Endothelial cell of umbilical vein (primary cell): ENCODE measurements at regions not wholly inside any gene's neighbourhood (a gene's known extent, or its start where the extent isn't known, plus 50 kb on each side); places are given as distances from the start of the nearest gene placed in this dataset.

Source experiments
- BruUV-seq: library from RNA; stranded (reverse); fragments of 400-500 nt; replicated peaks from 2 replicates; lab custom pipeline; 2021; lab: Mats Ljungman, UMichigan
- CTCF ChIA-PET: fragments of 300-600, 350-600 bp; sonication (Branson Sonifier 250); formaldehyde crosslinking; loops from one replicate; lab custom pipeline; 2021; ENCODE audit warnings: antibody characterized with exemption, inconsistent platforms; lab: Charles Lee
- POLR2A ChIA-PET: fragments of 300-600, 350-600 bp; sonication (Branson Sonifier 250); formaldehyde crosslinking; loops from one replicate; lab custom pipeline; 2021; ENCODE audit warnings: antibody characterized with exemption, inconsistent platforms; lab: Charles Lee
- DNase-seq: peaks from one replicate; pipeline ENCODE4 v3.0.0-alpha.2; 2011; ENCODE audit warnings: low read depth, low spot score
- FAIRE-seq: peaks from 2 replicates; lab custom pipeline; 2011; peaks lifted over from hg19 to GRCh38; lab: Jason Lieb, UNC
- H2AFZ ChIP-seq: 2 replicates; pipeline ENCODE4 v1.6.0; 2012; ENCODE audit warnings: low read depth, low read length, control low read depth, inconsistent platforms
- H3K27ac ChIP-seq: 2 replicates; pipeline ENCODE4 v1.5.1; 2011; ENCODE audit warnings: low read depth, mild to moderate bottlenecking, control low read depth, low read length, moderate library complexity; ENCODE audit not compliant: insufficient read depth
- H3K27me3 ChIP-seq, 2 experiments: 2 replicates each; pipeline versions ENCODE4 v1.6.0 to v1.6.1; 2011; ENCODE audit warnings: low read length in 2 of 2, mixed read lengths in 1 of 2; ENCODE audit not compliant: control insufficient read depth in 2 of 2, insufficient read depth in 2 of 2
- H3K36me3 ChIP-seq, 2 experiments: 2 replicates in 1 of 2; 3 replicates in 1 of 2; pipeline ENCODE4 v1.5.1; 2011; ENCODE audit warnings: low read length in 2 of 2, mild to moderate bottlenecking in 1 of 2, moderate library complexity in 1 of 2; ENCODE audit not compliant: control insufficient read depth in 2 of 2, insufficient read depth in 2 of 2; ENCODE audit errors: extremely low read depth in 1 of 2
- H3K4me1 ChIP-seq: 3 replicates; pipeline ENCODE4 v1.5.1; 2011; ENCODE audit warnings: mild to moderate bottlenecking, low read length; ENCODE audit not compliant: control insufficient read depth, insufficient read depth; ENCODE audit errors: extremely low read depth
- H3K4me2 ChIP-seq: 2 replicates; pipeline ENCODE4 v1.6.1; 2011; ENCODE audit warnings: low read length, control low read depth, mixed read lengths; ENCODE audit not compliant: insufficient read depth
- H3K4me3 ChIP-seq, 3 experiments: fragments of 200-600 bp in 1 of 3; sonication (generic), shearing (Covaris generic) in 1 of 3; replicated peaks in 1 of 3; 2 replicates each; pipeline ENCODE4 v1.5.1; 2011 to 2016; ENCODE audit warnings: control low read depth in 3 of 3, low read length in 3 of 3, mild to moderate bottlenecking in 2 of 3, inconsistent platforms in 1 of 3, low read depth in 1 of 3, moderate library complexity in 1 of 3; ENCODE audit not compliant: insufficient read depth in 1 of 3
- H3K79me2 ChIP-seq: 2 replicates; pipeline ENCODE4 v1.6.0; 2012; ENCODE audit warnings: low read length, inconsistent platforms; ENCODE audit not compliant: control insufficient read depth, insufficient read depth
- H3K9ac ChIP-seq: replicated peaks from 2 replicates; pipeline ENCODE3; 2011; ENCODE audit warnings: low read length, control low read depth; ENCODE audit not compliant: insufficient read depth; ENCODE audit errors: extremely low read depth
- H3K9me1 ChIP-seq: replicated peaks from 3 replicates; pipeline ENCODE4 v1.6.0; 2011; ENCODE audit warnings: mild to moderate bottlenecking, low read length; ENCODE audit not compliant: control insufficient read depth, insufficient read depth; ENCODE audit errors: extremely low read depth
- H3K9me3 ChIP-seq: replicated peaks from 2 replicates; pipeline ENCODE4 v1.5.1; 2012; ENCODE audit warnings: low read length, inconsistent platforms; ENCODE audit not compliant: control insufficient read depth, insufficient read depth
- H4K20me1 ChIP-seq: replicated peaks from 2 replicates; pipeline ENCODE3; 2011; ENCODE audit warnings: mild to moderate bottlenecking, low read length; ENCODE audit not compliant: control insufficient read depth, insufficient read depth; ENCODE audit errors: extremely low read depth
- CTCF ChIP-seq, 2 donors: IDR thresholded peaks; 1 replicate in 1 of 2; 2 replicates in 1 of 2; pipeline ENCODE4 v1.5.1; 2011; ENCODE audit warnings: low read length in 2 of 2, mild to moderate bottlenecking in 2 of 2, moderate library complexity in 2 of 2, control low read depth in 1 of 2, inconsistent platforms in 1 of 2, low read depth in 1 of 2; ENCODE audit not compliant: insufficient read depth in 1 of 2; ENCODE audit errors: extremely low read depth in 1 of 2
- EZH2 ChIP-seq: IDR thresholded peaks from 2 replicates; pipeline ENCODE4 v1.6.1; 2012; ENCODE audit warnings: borderline replicate concordance, low read depth, mild to moderate bottlenecking, moderate library complexity, low read length, inconsistent platforms; ENCODE audit not compliant: severe bottlenecking
- GATA2 ChIP-seq: IDR thresholded peaks from 2 replicates; pipeline ENCODE4 v1.7.0; 2011; ENCODE audit warnings: low read depth, mild to moderate bottlenecking, moderate library complexity, mixed read lengths, low read length; ENCODE audit not compliant: insufficient read length, insufficient read depth
- MAX ChIP-seq: IDR thresholded peaks from 2 replicates; pipeline ENCODE4 v1.6.1; 2011; ENCODE audit not compliant: insufficient read depth, insufficient read length
- MYC ChIP-seq: IDR thresholded peaks from one replicate; pipeline ENCODE4 v1.6.1; 2011; ENCODE audit warnings: mild to moderate bottlenecking, low read depth, low read length
- POLR2A ChIP-seq: IDR thresholded peaks from 2 replicates; pipeline ENCODE4 v1.6.1; 2012; ENCODE audit warnings: low read depth, mild to moderate bottlenecking, control low read depth, low read length
- POLR2AphosphoS5 ChIP-seq: IDR thresholded peaks from 2 replicates; pipeline ENCODE4 v1.6.1; 2012; ENCODE audit warnings: low read depth, mild to moderate bottlenecking, control low read depth, low read length, moderate library complexity; ENCODE audit not compliant: insufficient read depth
- dilution Hi-C: fragments of 300-500 bp; cut with MboI; formaldehyde crosslinking; loops from one replicate; pipeline ENCODE4 v1.15.0; 2019; ENCODE audit warnings: low sequenced_read_pairs; ENCODE audit not compliant: extremely low pct_ligation_motif_present
- intact Hi-C: fragments of 100-400 bp; cut with micrococcal nuclease; formaldehyde crosslinking; loops from one replicate; pipeline ENCODE4 v1.10.0; 2022

GRCh38 chr13:32838945-32839344, 177.3 kb upstream of the KL start:
- no peaks in the 10 kb centered on the region for H3K9me3 ChIP-seq
- H3K79me2 ChIP-seq, result no peaks in the 10 kb centered on the region
- FAIRE-seq, result no peak
- CTCF ChIA-PET, result no interaction called here
- no peak overlapping the region for H2AFZ ChIP-seq
- no peak overlapping the region for H3K9ac ChIP-seq
- no peaks in the 10 kb centered on the region for H4K20me1 ChIP-seq
- peaks cover 2 to 4% of the 10 kb centered on the region in 2 experiments for H3K27me3 ChIP-seq
- no peak overlapping the region for H3K27ac ChIP-seq
- no peak for DNase-seq
- H3K9me1 ChIP-seq, result no peaks in the 10 kb centered on the region
- BruUV-seq, result no TSS peak
- H3K4me2 ChIP-seq, result no peak overlapping the region
- POLR2A ChIA-PET, result no interaction called here
- TF ChIP-seq MAX, result no peak
- no peak for TF ChIP-seq POLR2AphosphoS5
- no peak for TF ChIP-seq MYC
- TF ChIP-seq EZH2, result no peak
- no peak for TF ChIP-seq GATA2
- no peak for TF ChIP-seq CTCF (IDR thresholded peaks at IDR 0.05; ENCODE audit: extremely low read depth in 1 of 2, insufficient read depth in 1 of 2, low read depth in 1 of 2, low read length in 2 of 2)
- TF ChIP-seq POLR2A, result no peak
- dilution Hi-C loops, result no loop called here
- no peaks in the 10 kb centered on the region for H3K36me3 ChIP-seq
- H3K4me3 ChIP-seq, result no peak overlapping the region
- no peaks in the 10 kb centered on the region for H3K4me1 ChIP-seq
- intact Hi-C loops, result no loop called here
